NCI-H2227 (cell line): ENCODE measurements at regions not wholly inside any gene's neighbourhood (a gene's known extent, or its start where the extent isn't known, plus 50 kb on each side); places are given as distances from the start of the nearest gene placed in this dataset.

Source experiments
- DNase-seq: peaks from one replicate; lab custom pipeline; 2025; ENCODE audit not compliant: unreplicated experiment; lab: John Stamatoyannopoulos, UW

GRCh38 chr2:104584393-104584792 is 269.5 kb upstream of the POU3F3 start:
- no peak for DNase-seq

DNA sequence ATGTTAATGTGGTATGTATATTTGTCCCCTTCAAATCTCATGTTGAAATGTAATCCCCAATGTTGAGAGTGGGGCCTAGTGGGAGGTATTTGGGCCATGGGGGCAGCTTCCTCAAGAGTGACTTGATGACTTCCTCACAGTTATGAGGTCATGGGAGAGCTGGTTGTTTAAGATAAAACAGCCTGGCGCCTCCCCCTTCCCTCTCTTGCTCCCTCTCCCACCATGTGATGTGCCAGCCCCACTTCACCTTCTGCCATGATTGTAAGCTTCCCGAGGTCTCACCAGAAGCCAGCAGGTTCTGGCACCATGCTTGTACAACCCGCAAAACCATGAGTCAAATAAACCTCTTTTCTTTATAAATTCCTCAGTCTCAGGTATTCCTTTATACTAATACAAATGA is 258.3 kb upstream of the POU3F3 start:
- DNase-seq: no peak

DNA sequence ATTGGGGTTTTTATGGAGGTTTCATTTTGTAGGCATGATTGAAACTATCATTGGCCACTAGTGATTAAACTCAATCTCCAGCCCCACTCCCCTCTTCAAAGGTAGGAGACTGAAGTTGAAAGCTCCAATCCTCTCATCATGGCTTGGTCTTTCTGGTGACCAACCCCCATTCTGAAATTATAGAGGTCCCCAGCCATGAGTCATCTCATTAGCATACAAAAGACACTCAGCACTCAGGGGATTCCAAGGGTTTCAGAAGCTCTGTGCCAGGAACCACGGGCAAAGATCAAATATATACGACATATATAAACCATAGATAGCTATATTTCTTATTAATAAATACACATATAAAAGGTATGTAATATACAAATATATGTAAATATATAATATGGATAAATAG is 256.0 kb upstream of the POU3F3 start:
- DNase-seq: no peak

- no peak for DNase-seq
These were observed 255.3 kb upstream of the POU3F3 start for GRCh38 chr2:104598636-104599035.

- no peak for DNase-seq
These were observed 254.0 kb upstream of the POU3F3 start for GRCh38 chr2:104599787-104600510.

GRCh38 chr2:104606056-104606455 is 247.9 kb upstream of the POU3F3 start:
- no peak for DNase-seq

DNA sequence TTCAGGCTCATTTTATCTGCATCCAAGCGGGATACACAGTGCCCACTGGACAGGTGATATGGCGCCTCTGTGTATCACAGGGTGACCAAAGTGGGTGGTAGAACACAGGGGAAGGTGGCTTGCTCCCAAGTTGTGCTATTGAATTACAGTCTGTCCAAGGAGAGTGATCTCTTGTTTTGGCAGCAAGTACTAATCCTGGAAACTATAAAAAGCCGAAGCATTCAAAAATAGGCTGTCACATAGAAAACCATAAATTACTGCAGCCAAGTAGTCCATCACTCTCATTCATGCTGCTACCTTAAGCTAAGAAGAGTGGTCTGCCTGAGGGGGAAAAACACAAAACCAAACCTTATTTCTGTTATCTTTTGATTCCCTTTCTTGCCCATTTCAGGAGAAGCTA is 237.1 kb upstream of the POU3F3 start:
- DNase-seq: no peak

- no peak for DNase-seq
These were observed 233.1 kb upstream of the POU3F3 start for GRCh38 chr2:104620801-104621200.

- no peak for DNase-seq
These were observed 218.3 kb upstream of the POU3F3 start for GRCh38 chr2:104635608-104636007.

DNA sequence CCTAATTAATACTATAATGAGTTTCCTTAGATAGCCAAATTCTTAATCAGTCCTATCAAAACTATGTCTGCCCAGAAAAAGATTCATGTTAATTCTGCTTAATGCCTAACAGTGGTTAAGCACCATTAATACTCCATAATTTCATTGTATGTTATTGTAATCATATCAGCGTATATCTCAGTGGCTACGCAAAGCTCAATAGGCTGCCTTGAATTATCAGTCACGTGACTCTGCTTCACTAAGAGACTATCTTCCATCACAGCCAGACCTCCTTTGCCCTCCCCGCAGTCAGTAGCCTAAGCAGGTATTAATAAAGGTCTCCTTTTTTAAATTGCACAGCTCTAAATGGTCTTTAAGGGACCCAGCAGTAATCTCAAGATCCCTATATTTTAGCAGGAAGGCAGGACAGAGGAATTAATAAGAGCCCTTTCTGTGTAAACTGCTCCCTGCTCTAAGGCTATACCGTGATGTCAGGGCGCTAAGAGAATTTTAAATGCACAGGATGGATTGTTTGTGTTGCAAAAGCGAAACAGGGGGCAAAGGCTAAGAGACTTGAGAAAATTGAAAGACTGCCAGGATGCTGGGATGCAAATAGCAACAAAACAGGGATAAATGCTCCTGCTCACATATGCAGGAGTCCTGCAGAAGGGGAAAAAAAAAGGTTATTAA is 215.6 kb upstream of the POU3F3 start:
- DNase-seq: no peak

GRCh38 chr2:104638859-104639202 is 215.1 kb upstream of the POU3F3 start:
- no peak for DNase-seq

- DNase-seq: no peak
These were observed 212.1 kb upstream of the POU3F3 start for GRCh38 chr2:104641786-104642185.

DNA sequence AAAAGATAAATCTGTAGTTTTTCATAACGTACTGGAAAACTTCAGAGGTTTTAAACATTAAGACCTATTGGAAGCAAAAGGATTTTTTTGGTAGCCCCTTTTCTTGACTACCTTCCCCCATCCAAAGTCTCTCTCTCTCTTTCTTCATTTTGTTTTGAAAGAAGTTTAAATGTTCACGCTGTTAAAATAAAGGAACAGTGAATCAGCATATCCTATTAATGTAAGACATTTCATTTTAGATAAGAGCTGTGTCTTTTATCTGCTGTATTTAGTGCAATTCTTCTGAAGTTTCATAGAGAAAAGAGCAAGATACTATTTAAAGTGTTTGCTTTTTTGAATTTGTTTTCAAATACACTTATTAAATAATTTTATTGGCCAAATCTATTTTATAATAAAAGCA is 205.5 kb upstream of the POU3F3 start:
- DNase-seq: no peak

DNA sequence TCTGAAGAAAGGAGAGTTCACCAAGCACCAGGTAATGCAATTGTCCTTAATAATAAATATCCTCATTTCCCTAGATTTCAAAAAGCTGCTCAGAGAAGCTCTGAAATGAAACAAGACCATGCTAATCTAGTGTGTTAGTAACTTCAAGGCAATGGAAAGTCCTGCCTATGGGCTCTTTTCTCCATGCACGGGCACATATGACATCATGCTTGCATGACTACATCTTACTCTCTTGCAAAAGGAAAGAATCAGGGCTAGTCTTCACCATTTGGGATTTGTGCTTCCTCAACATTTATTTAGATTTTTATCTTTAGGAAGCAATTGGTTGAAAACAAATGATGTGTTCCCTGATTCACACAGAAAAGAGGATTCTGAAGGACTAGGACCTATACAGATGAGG is 204.0 kb upstream of the POU3F3 start:
- no peak for DNase-seq

GRCh38 chr2:104650405-104650996 is 203.4 kb upstream of the POU3F3 start:
- no peak for DNase-seq

GRCh38 chr2:104654811-104655210 is 199.1 kb upstream of the POU3F3 start:
- DNase-seq: no peak

DNA sequence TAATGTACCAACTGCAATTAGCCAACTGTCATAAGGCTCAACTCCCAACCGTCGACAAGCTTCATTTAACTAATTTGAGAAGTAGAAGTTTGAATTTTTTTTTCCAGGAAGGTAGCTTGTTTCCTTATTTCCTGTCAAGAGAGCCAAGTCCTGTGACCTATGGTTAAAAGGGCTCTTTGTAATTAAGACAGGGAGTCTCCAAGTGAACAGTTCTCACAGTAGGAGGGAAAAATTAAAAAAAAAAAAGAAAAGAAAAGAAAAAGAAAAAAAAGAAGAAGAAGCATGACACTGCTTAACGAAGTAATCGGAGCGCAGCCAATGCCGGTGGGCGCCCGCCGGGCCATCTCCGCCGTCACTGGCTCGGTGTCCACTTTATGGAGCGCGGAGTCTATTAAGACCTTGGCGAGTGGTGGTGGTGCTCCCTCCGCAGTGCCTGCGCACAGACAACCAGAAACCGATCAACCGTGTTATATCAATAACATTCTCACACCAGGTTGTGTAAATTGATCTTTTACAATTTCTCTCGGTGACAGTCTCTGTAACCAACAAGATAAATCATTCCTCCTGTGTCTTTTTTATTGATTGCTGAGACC is 197.2 kb upstream of the POU3F3 start:
- no peak for DNase-seq

- no peak for DNase-seq
These were observed 195.6 kb upstream of the POU3F3 start for GRCh38 chr2:104658144-104658835.

DNA sequence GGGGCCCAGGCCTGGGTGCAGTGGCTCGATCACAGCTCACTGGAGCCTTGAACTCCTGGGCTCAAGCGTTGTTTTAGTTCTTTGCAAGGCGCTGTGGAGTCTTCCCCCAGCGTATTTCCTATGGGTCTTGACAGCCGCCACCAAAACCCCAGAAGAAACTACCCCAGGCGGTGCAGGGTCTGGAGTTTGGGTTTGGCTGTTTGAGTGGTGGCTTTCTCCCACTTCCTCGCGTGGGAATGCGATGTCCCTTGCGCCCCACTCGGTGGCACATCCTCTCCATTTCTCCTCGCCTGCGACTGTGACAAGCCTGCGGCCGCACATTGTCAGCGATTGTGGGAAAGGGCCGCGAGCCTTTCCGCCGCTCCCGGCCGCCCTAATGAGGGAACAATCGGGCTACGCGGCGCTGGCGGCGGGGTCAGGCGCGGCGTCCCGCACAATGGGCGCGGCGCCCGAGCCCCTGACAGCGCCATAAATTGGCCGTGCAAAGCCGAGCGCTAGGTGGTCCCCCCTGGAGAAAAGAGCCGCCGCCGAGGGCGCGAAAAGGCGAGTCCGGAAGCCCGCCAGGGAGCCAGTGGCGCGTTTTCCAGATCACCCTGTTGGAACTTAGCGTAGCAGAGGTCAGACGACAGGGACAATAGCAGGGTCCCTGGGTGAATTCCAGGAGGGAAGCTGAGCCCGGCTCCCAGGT is 194.9 kb upstream of the POU3F3 start:
- DNase-seq: no peak

DNA sequence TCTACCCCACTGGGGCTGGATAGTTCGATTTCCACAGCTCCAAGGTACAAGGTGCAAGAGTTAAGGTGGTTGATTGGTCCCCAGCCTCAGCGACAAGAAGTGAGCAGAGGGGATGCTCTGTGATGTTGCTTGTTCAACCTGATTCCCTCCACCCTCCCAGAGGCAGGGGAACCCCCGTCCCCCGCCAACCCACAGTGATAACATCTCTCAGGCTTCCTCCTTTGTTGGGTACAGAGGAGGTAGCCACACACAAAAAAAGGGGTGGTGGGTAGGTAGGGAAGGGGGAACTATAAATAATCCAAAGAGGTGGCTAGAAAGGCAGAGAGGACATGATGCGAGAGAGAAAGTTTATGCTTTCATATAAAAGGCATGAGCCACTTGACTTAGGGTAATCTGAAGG is 192.9 kb upstream of the POU3F3 start:
- DNase-seq: no peak

DNA sequence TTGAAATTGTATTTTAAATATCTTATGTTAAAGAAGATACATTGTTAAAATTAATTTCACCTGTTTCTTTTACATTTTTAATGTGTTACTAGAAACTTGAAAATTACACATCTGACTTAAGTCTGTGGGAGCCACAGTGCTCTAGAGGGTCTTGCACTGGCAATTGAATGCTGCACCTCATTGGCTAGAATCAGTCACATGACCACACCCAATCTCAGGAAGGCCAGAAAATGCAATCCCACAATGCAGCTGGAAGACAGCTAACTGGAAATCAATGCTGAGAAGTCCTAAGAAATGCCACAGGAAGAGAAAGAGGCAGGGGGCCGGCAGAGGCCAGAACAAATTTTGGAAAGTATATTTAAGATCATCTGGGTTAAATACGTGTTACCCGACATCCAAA is 189.2 kb upstream of the POU3F3 start:
- no peak for DNase-seq
